ENCODE measurements at regions not wholly inside any gene's neighbourhood (a gene's known extent, or its start where the extent isn't known, plus 50 kb on each side); places are given as distances from the start of the nearest gene placed in this dataset.

- no peak for TF ChIP-seq CTCF (IDR thresholded peaks at IDR 0.05; ENCODE audit: insufficient read depth, low read depth, low read length, missing control alignments)
- no peak overlapping the region for H3K4me3 ChIP-seq (ENCODE audit: low read depth, low read length)
- DNase-seq (ENCODE audit: low read depth): no peak
Measured at GRCh38 chr6:26193467-26194328, 106.5 kb downstream of the HFE start.

- DNase-seq (ENCODE audit: low read depth): no peak
- peak overlapping the region; percentile 83 for H3K4me3 ChIP-seq (ENCODE audit: low read depth, low read length)
Measured at GRCh38 chr6:26194329-26194701, 107.1 kb downstream of the HFE start.

GRCh38 chr6:26194816-26195375, 107.7 kb downstream of the HFE start:
- DNase-seq (ENCODE audit: low read depth): no peak

More at GRCh38 chr6:26194329-26194701, 107.1 kb downstream of the HFE start:
- no peak for TF ChIP-seq CTCF (IDR thresholded peaks at IDR 0.05; ENCODE audit: insufficient read depth, low read depth, low read length, missing control alignments)

GRCh38 chr6:26195376-26195923, 108.2 kb downstream of the HFE start:
- TF ChIP-seq CTCF (IDR thresholded peaks at IDR 0.05; ENCODE audit: insufficient read depth, low read depth, low read length, missing control alignments): no peak
- DNase-seq (ENCODE audit: low read depth): peak; percentile 95
- H3K4me3 ChIP-seq (ENCODE audit: low read depth, low read length): peak overlapping the region; percentile 83

More at GRCh38 chr6:26194816-26195375, 107.7 kb downstream of the HFE start:
- no peak for TF ChIP-seq CTCF (IDR thresholded peaks at IDR 0.05; ENCODE audit: insufficient read depth, low read depth, low read length, missing control alignments)
- peak overlapping the region; percentile 83 for H3K4me3 ChIP-seq (ENCODE audit: low read depth, low read length)

- DNase-seq (ENCODE audit: low read depth): peak; percentile 78
- H3K4me3 ChIP-seq (ENCODE audit: low read depth, low read length): peak overlapping the region; percentile 83
- no peak for TF ChIP-seq CTCF (IDR thresholded peaks at IDR 0.05; ENCODE audit: insufficient read depth, low read depth, low read length, missing control alignments)
Measured at GRCh38 chr6:26195924-26196845, 109.0 kb downstream of the HFE start.

- H3K4me3 ChIP-seq (ENCODE audit: low read depth, low read length): peak overlapping the region; percentile 83
- TF ChIP-seq CTCF (IDR thresholded peaks at IDR 0.05; ENCODE audit: insufficient read depth, low read depth, low read length, missing control alignments): no peak
- peak; percentile 97 for DNase-seq (ENCODE audit: low read depth)
Measured at GRCh38 chr6:26196846-26197635, 109.8 kb downstream of the HFE start.

Measured in GM12865 (cell line).